ENCODE measurements at regions not wholly inside any gene's neighbourhood (a gene's known extent, or its start where the extent isn't known, plus 50 kb on each side); places are given as distances from the start of the nearest gene placed in this dataset.

GRCh38 chr11:128187377-128187776 is 400.0 kb downstream of the ETS1 start:
- TF ChIP-seq SUZ12 (IDR thresholded peaks at IDR 0.05; ENCODE audit: extremely low read depth, insufficient read depth, insufficient read length) (no peak), YY1 (IDR thresholded peaks at IDR 0.05; ENCODE audit: insufficient read depth, insufficient read length) (no peak)
